Amniotic epithelial cell (primary cell): ENCODE measurements at regions not wholly inside any gene's neighbourhood (a gene's known extent, or its start where the extent isn't known, plus 50 kb on each side); places are given as distances from the start of the nearest gene placed in this dataset.
A peak's percentile ranks its signal among the peaks of the same experiment; 100 is the strongest.

Experiments
- DNase-seq: peaks from one replicate; pipeline ENCODE4 v3.0.0-alpha.2; 2010; ENCODE audit warnings: low read depth

- DNase-seq, result peak; percentile 28
These were observed 457.1 kb downstream of the TGIF2LY start for GRCh38 chrY:4035801-4036511.
